NCI-H1092 treated with DMSO at 0.1 percent for 48 hours (cell line): ENCODE measurements at regions not wholly inside any gene's neighbourhood (a gene's known extent, or its start where the extent isn't known, plus 50 kb on each side); places are given as distances from the start of the nearest gene placed in this dataset.
"Not testable (repeated sequence)": the region's sequence is repeated elsewhere in the genome, so short reads cannot be mapped to it uniquely, and the experiment has no call there.

Source experiments
- DNase-seq: peaks from one replicate; lab custom pipeline; 2025; lab: John Stamatoyannopoulos, UW

DNA sequence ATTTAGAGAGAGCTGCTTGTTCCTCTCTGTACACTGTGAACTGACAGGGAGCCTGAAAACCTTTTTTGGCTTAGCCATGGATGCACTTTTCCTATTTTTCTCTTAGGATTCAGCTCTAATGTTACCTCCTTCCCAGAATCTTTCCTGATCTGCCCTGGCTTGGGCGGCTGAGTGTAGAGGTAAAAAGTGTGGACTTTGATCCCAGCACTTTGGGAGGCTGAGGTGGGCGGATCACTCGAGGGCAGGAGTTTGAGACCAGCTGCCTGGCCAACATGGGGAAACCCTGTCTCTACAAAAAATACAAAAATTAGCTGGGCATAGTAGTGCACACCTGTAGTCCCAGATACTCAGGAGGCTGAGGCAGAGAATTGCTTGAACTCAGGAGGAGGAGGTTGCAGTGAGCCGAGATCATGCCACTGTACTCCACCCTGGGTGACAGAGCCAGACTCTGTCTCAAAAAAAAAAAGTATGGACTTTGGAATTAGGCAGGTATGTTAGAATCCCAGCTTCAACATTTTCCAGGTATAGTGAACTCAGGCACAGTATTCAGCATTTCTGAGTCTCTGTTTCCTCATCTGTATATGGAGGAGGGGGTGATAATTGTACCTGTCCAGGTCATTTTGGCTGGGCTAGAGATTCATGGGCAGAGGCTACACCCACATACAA, 212.5 kb upstream of the EEF2KMT start:
- no peak for DNase-seq

DNA sequence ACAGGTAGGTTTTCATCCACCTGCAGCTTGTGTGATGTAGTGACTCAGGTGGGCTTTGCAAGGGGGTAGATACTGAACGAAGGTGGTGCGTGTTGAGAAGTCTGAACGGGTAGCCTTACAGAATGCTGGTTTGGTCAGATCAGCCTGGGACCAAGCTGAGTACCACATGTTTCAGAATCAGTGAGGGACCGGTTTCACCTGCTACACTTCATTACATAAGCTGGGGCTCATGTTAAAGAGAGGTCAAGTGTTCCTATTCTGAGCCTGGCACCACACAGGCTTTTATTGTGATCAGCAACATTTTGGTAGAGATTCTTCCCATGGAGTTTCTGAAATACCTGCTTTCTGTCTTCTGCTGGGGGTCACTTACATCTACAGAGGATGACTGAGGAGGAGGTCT, 207.4 kb upstream of the EEF2KMT start:
- no peak for DNase-seq

DNA sequence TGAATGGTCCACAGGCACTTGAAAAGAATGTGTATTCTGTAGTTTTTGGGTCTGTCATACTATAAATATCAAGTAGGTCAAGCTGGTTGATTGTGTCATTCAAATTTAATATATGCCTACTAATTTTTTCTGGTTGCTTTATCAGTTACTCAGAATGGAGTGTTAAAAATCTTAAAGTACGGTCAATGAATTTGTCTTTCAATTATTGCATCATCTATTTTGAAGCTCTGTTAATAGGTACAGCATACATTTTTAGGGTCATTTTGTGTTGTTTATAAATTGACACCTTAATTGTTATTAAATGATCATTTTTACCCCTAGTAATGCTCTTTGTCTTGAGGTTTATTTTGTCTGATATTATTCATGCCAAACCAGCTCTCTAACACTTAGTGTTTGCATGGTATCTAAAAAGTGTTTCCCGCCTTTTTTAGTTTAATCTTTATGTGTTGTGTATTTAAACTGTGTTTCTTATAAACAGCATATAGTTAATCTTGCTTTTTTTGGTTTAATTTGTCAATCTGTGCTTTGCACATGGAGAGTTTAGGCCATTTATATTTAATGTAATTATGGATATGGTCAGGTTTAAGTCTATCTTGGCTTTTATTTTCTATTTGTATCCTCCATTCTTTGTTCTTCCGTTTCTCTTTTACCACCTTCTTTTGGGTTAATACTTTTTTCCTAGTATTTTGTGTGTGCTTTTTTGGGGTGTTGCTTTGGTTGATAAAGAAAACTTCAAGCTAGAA, 204.9 kb upstream of the EEF2KMT start:
- DNase-seq, result no peak

DNA sequence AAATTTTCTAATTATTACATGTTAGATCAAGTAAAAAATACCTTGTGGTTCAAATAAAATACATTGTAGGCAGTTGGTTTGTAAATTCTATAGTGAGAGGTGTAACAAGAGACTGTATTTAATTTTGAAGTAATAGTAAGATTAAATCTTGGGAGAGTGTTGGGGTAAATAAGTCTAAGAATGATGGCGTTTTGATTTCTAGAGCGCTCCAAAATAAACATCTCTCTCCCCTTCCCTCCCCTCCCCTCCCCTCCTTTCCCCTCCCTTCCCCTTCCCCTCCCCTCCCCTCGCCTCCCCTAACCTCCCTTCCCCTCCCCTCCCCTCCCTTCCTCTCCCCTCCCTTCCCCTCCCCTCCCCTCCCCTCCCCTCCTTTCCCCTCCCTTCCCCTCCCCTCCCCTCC, 200.6 kb upstream of the EEF2KMT start:
- no peak for DNase-seq

DNA sequence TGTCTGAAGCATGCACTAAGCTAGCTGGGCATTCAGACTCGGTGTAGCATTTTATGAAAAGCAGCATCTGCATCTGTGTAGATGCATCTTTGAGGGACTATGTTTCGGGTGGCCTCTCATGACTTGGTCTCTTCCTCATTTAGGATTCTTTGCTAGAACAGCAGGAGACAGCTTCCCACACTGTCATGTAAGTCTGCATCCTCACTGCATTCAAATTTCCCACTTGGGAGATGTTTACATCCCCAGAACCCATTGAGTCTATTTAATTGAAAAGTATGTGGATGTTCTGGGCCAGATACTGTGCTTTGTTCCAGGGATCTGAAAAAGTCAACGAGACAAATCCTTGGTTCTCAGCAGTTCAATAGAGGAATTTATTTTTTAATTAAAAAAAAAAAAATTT, 198.6 kb upstream of the EEF2KMT start:
- no peak for DNase-seq

DNA sequence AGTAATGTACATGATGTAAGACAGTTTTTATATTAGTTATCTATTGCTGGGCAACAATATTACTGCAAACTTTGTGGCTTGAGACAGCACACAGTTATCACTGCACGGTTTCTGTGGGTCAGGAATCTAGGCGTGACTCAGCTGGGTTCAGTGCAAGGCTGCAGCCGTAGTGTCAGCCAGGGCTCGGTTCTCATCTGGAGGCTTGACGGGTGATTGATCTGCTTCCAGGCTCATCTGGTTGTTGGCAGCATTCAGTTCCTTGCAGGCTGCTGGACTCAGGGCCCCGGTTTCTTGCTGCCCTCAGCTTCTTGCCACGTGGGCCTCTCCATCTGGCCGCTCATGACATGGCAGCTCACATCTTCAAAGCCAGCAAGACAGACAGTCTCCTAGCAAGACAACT, 197.7 kb upstream of the EEF2KMT start:
- DNase-seq, result not testable (repeated sequence)

DNA sequence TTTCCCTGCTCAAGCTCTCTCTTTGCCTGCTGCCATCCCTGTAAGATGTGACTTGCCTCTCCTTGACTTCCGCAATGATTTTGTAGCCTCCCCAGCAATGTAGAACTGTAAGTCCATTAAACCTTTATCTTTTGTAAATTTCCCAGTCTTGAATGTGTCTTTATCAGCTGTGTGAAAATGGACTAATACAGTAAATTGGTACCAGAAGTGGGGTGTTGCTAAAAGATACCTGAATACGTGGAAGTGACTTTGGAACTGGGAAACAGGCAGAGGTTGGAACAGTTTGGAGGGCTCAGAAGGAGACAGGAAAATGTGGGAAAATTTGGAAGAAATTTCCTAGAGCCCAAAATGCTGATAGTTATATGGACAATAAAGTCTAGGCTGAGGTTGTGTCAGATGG, 184.6 kb upstream of the EEF2KMT start:
- DNase-seq, result not testable (repeated sequence)

DNA sequence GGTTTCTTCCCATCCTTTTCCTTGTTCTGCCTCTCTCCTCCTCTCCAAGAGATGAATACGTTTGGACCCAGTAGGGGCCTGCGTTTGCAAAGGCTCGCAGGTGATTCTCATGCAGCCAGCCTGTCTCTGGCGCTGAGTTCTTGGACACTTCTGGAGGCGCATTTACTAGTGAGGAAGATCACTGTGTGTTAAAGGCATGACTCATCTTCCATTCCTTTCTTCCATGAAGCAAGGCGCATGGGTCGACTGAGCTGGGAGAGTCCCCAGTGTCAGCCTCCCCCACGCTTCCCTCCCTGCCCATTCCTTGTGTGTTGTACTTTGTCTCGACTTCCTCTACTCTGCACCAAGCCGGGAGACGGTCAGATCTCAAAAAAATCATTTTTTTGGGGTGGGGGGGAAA, 159.9 kb upstream of the EEF2KMT start:
- DNase-seq, result no peak

DNA sequence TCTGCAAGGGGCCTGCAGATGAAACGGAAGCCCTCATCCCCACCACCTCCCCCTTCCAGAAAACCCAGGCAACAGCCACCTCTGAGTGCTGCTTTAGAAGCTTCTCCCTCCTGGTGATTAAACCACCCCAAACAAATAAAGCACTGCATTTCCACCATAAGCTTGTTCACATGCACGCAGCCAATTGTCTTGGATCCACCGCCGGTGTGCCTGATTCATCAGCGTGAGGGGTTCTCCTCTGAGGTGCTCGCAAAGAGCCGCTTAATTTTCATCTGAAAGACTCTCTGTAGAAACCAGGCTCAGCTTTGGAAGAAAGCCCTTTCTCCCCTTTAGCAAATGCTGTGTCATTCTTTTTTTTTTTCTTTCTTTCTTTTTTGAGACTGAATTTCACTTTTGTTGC, 155.2 kb upstream of the EEF2KMT start:
- DNase-seq, result no peak

DNA sequence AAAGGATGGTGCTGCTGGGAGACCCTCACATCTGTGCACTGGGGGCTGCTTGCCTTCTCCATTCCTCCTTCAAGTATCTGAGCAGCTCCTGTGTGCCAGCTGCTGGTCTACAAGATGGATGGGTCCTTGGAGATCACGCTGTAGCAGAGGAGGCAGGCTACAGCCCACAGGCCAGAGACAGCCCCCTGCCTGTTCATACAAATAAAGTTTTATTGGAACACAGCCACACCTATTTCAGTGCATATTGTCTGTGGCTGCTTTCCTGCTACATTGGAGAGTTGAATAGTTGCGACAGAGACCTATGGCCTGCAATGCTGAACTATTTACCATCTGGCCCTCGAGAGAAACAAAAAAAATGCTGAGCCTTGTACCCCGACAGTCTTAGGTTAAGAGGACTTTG, 149.8 kb upstream of the EEF2KMT start:
- DNase-seq, result not testable (repeated sequence)

DNA sequence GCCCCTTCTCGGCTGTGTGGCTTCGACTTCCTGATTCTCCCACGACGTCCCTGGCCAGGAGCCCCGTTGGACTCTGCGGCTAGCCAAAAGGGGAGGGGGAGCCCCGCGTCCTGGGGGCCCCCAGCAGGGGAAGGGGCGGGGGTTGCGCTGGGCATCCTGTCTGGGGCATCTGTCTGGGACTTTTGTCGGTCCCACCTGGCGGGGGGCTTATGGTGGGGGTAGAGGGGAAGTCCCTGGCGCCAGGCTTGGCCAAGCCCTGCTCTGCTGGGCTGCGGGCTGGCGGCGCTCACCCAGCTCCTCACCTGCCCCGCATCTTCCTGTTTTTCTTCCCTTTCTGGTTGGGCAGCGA, 142.7 kb upstream of the EEF2KMT start:
- not testable (repeated sequence) for DNase-seq

DNA sequence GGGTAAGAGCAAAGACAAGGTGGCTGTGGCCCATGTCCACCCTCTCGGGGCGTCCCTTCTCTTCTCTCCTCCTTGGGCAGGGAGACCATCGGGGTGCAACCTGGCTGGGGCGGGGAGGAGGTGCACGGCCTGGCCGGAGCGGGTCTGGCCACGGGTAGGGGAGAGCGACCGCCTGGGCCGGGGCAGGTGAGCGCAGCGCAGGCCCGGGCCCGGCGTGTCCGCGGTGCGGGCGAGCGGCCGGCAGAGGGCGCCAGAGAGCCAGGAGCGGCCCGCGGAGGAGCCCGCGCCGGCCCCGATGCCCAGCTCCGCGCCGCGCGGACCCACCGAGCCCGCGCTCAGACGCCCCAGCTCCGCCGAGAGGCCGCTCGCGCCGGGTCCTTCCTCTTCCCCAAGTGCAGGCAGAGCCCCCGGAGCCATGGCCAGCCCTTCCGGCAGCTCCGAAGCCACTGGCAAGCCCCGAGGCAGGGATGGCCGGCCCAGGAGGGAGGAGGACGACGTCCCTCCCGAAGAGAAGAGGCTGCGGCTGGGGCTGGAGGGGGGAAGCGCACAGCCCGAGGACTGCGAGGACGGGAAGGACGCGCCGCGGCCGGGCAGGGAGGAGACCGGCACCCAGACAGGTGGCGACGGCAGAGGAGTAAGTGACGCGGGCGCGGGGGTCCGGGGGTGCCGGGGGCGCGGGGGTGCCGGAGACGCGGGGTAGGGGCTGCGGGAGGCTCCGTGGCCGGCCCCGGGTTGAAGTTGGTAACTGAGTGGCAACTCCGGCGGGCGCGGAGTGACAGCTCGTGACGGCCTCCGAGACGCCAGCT, 142.1 kb upstream of the EEF2KMT start:
- not testable (repeated sequence) for DNase-seq

DNA sequence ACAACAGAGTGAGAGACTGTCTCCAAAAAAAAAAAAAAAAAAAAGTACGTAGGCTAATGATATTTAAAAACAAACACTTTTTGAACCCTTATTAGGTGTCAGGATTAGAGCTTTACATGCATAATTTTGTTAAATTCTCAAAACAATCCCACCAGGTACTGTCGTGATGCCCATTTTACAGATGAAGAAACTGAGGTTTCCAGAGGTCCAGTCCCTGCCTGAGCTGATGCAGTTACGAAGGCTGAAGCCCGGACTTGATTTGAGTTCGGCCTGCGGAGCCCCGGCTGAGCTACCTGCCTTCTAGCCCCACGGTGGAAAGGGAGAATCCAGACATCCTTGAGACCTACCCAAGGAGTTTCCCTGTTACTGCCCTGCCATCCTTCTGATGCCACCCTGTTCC, 137.5 kb upstream of the EEF2KMT start:
- no peak for DNase-seq

DNA sequence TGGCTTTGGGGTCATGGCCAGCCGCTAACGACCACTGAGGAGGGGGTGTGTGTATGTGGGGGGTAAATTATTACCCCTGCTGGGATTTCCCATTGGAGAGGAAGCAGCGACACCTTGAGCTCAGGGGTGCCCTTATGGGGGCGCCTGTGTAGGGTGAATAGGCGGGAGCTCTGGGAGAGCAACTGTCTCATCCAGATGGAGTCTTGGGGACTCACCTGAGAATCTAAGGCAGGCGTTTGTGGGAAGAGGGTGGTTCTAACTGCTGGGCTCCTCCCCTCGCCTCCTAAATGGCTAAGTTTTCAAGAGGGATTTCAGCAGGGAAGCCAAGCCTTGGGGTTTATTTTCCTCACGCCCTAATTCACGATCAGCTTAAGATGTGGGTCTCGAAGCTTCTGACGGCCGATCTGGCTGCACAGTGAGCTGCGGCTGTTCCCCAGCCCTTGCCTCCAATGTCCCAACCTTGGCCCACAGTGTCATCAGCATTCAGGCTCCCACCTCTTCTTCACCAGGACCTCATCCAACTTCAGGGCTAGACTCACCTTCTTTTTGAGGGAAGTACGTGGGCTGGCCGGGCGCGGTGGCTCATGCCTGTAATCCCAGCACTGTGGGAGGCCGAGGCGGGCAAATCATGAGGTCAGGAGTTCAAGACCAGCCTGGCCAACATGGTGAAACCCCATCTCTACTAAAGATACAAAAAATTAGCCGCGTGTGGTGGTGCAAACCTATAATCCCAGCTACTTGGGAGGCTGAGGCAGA, 136.9 kb upstream of the EEF2KMT start:
- DNase-seq, result no peak

DNA sequence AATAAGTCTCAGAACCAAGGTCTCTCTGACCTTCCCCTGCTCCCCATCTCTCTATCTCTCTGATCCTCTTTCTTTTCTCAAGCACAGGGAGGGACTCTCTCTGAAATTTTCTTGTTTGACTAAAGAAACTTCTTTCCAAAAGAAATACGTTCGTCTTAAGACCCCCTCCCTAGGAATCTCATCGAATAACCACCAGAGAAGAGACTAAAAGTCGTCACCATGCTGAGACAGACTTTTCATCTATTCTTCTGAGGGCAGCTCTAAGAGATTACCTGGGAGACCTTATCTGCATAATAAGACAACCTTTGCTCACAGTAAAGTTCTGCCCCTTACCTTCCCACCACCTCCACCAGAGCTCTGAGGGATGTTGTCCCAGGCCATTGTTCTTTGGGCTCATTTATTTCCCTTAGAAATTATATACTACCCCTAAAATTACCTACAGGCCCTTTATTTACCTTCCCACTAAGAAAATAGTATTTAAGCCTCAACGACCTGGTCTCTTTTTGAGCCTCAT, 133.7 kb upstream of the EEF2KMT start:
- DNase-seq, result no peak

DNA sequence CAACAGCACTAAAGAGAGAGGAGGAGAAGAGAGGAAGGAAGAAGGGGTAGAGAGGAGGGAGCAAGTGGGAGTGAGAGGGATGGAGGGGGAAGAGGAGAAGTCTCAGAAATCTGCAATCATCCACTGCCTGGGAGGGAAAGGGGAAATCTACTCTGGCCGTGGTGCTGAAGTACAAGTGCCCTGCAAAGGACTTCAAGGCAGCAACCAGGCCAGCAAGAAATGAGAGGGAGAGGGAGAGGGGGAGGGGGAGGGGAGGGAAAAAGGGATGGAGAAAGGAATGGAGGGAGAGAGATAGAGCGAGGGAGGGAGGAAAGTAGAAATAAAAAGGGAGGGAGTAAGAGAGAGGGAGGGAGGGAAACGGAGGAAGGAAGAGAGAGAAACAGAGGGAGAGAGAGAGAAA, 130.8 kb upstream of the EEF2KMT start:
- DNase-seq, result no peak

DNA sequence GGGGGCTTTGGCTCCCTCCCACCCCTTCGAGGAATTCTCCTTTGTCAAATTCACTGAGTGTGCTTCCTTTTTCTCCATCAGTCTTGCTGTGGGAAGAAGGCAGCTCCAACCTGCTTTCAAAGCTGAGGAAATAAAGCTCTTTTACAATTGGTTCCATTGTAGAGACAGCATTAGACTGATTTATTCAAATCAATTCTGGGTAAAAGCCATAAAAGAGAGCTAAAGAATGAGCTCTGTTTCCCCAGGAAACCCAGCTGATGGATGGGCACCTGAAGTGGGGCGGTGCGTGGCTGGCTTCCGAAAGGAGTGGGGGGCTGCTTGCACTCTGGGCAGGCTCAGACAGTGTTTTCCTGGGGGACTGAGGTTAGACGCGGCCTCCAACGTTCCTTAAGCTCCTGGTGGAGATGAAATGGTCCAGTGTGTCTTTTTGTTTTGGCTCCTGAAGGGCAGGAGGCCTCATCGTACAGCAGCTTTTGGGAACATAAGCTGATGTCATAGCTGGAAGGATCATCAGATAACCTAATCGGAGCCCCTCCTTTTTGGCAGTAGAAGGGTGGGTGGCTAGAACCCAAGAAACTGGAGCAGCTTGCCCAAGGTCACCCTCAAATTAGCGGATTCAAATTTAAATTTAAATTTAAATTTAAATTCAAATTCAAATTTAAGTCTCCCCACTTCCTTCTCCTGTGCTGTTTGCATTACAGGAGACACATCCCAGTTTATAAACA, 128.5 kb upstream of the EEF2KMT start:
- no peak for DNase-seq

DNA sequence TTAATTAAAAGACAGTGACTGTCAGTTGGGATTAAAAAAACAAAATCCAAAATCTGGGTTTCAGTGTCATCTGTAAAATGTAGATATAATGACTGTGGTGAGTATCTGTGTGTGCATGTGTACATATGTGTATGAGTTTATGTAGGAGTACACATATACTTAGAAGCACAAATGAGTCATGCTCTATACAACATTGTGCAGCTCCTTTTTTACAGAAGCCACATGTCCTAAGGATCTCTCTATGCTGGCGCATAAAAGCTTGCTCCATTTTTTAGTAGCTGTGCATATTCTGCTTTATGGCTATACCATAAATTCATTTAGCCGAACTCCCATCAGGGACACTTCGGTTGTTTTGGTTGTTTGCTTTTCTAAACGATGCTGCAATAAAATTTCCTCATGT, 125.2 kb upstream of the EEF2KMT start:
- DNase-seq, result no peak

DNA sequence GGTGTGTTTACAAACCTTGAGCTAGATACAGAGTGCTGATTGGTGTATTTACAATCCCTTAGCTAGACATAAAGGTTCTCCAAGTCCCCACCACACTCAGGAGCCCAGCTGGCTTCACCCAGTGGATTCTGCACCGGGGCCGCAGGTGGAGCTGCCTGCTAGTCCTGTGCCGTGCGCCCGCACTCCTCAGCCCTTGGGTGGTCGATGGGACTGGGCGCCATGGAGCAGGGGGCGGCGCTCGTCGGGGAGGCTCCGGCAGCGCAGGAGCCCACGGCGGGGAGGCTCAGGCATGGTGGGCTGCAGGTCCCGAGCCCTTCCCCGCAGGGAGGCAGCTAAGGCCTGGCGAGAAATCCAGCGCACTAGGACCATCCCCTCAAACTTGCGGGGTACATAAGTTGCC, 124.2 kb upstream of the EEF2KMT start:
- not testable (repeated sequence) for DNase-seq

DNA sequence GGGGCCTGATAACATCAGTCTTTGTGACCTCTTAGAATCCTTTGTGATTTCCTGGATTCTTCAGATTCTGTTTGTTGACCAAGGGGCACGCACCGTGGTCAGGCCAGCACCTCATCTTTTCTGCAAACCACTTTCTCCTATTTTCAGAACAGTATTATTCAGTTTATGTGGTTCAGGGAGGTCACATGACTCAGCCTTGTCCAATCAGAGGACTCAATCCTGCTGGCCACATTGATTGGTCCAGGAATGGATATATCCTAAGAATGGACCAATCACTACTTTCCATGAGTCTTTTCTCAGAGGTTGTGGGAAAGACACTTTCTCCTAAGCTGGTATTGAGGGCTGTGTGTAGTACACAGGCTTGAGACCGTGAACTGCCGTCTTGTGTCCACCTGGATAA, 123.1 kb upstream of the EEF2KMT start:
- no peak for DNase-seq

DNA sequence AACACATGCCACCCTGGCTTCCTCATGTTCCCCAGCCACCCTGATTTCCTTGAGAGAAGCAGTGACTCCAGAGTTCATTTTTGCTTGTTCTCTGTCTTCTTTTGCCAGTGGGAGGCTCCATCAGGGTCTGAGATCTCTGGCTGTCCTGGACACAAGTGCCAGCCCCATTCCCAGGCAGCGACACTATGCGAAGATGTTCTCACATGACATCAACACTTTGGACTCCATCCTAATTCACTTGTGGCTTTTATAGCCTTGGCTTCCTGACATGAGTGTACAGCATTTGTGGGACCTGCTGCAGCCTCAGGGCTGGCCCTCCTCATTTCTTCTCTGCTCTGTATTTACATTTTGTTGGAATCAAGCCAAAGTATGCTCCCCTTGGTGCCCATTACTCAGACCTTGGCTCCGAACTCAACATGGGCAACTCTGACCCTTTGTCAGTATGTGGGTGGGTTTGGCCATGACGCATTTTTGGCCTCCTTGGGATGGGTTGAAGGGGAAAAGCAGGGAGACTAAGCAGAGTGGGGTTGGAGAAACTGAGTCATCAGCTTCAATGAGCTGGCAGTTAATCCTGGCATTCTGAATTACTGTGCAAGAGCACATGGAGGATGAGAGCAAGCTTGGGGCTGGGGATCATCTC, 119.0 kb upstream of the EEF2KMT start:
- no peak for DNase-seq
